ENCODE measurements at regions not wholly inside any gene's neighbourhood (a gene's known extent, or its start where the extent isn't known, plus 50 kb on each side); places are given as distances from the start of the nearest gene placed in this dataset.

GRCh38 chr4:121213940-121214339, 49.8 kb upstream of the TNIP3 start:
- TF ChIP-seq GATA3 (IDR thresholded peaks at IDR 0.05; ENCODE audit: low read depth, low read length) (no peak), GATA2 (IDR thresholded peaks at IDR 0.05; ENCODE audit: low read depth, low read length) (no peak)

Measured in SH-SY5Y (cell line).